ENCODE measurements at regions not wholly inside any gene's neighbourhood (a gene's known extent, or its start where the extent isn't known, plus 50 kb on each side); places are given as distances from the start of the nearest gene placed in this dataset.

DNA sequence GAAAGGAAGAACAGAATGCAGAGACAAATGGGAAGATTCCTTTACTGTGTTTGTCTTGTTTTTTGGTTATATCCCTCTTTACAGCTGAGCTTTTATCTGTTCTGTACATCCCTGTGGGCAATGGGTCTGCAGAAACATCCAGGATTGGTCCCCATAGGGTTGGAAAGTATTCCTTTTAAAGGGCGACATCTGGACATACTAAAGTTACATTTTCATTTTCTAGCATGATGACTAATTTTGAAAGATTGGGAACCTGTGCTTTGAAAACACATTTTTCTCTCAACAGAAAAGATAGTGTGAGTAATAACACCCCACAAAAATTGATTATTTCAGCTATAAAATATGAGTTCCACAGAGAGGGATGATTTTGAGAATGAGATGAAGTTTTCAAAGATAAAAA lies 435.8 kb downstream of the GPAM start:
- no peak for FAIRE-seq
- H3K4me3 ChIP-seq (replicated peaks in 1 of 3; ENCODE audit: insufficient read depth in 1 of 3, low read depth in 1 of 3, low read length in 3 of 3), result no peak overlapping the region
- no peak for DNase-seq (ENCODE audit: low read depth, low spot score)
- dilution Hi-C loops (cut with MboI; ENCODE audit: extremely low pct_ligation_motif_present, low sequenced_read_pairs), result no loop called here
- H3K27me3 ChIP-seq (ENCODE audit: control insufficient read depth in 2 of 2, insufficient read depth in 2 of 2, low read length in 2 of 2), result no peaks in the 10 kb centered on the region
- ChIA-PET CTCF (no interaction called here), POLR2A (no interaction called here)
- no peak overlapping the region for H3K9ac ChIP-seq (replicated peaks; ENCODE audit: extremely low read depth, insufficient read depth, low read length)
- TF ChIP-seq MYC (IDR thresholded peaks at IDR 0.05; ENCODE audit: low read depth, low read length) (no peak), POLR2AphosphoS5 (IDR thresholded peaks at IDR 0.05; ENCODE audit: insufficient read depth, low read depth, low read length) (no peak), GATA2 (IDR thresholded peaks at IDR 0.05; ENCODE audit: insufficient read depth, insufficient read length, low read depth, low read length) (no peak), JUN (IDR thresholded peaks at IDR 0.05; ENCODE audit: borderline replicate concordance, insufficient read depth, insufficient read length, low read depth) (no peak), FOS (IDR thresholded peaks at IDR 0.05; ENCODE audit: borderline replicate concordance, insufficient read depth, low read length) (no peak), POLR2A (IDR thresholded peaks at IDR 0.05; ENCODE audit: low read depth, low read length) (no peak), EZH2 (IDR thresholded peaks at IDR 0.05; ENCODE audit: borderline replicate concordance, low read depth, low read length, severe bottlenecking) (no peak)
- TF ChIP-seq, protein P1, sequence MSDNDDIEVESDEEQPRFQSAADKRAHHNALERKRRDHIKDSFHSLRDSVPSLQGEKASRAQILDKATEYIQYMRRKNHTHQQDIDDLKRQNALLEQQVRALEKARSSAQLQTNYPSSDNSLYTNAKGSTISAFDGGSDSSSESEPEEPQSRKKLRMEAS (IDR thresholded peaks at IDR 0.05; ENCODE audit: insufficient read depth, insufficient read length), result no peak
- TF ChIP-seq, protein P2, sequence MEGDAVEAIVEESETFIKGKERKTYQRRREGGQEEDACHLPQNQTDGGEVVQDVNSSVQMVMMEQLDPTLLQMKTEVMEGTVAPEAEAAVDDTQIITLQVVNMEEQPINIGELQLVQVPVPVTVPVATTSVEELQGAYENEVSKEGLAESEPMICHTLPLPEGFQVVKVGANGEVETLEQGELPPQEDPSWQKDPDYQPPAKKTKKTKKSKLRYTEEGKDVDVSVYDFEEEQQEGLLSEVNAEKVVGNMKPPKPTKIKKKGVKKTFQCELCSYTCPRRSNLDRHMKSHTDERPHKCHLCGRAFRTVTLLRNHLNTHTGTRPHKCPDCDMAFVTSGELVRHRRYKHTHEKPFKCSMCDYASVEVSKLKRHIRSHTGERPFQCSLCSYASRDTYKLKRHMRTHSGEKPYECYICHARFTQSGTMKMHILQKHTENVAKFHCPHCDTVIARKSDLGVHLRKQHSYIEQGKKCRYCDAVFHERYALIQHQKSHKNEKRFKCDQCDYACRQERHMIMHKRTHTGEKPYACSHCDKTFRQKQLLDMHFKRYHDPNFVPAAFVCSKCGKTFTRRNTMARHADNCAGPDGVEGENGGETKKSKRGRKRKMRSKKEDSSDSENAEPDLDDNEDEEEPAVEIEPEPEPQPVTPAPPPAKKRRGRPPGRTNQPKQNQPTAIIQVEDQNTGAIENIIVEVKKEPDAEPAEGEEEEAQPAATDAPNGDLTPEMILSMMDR (IDR thresholded peaks at IDR 0.05; ENCODE audit: extremely low read depth in 1 of 2, insufficient read depth in 1 of 2, low read depth in 1 of 2, low read length in 2 of 2), result no peak
- no peak overlapping the region for H3K4me2 ChIP-seq (ENCODE audit: insufficient read depth, low read length)
- intact Hi-C loops (cut with micrococcal nuclease), result no loop called here
- no peaks in the 10 kb centered on the region for H4K20me1 ChIP-seq (replicated peaks; ENCODE audit: control insufficient read depth, extremely low read depth, insufficient read depth, low read length)
- H2AFZ ChIP-seq (ENCODE audit: low read depth, low read length), result no peak overlapping the region
- no peak overlapping the region for H3K27ac ChIP-seq (ENCODE audit: insufficient read depth, low read depth, low read length)
- peaks cover 3% of the 10 kb centered on the region for H3K9me3 ChIP-seq (replicated peaks; ENCODE audit: control insufficient read depth, insufficient read depth, low read length)
- no peaks in the 10 kb centered on the region for H3K36me3 ChIP-seq (ENCODE audit: control insufficient read depth in 2 of 2, extremely low read depth in 1 of 2, insufficient read depth in 2 of 2, low read length in 2 of 2)
- H3K9me1 ChIP-seq (replicated peaks; ENCODE audit: control insufficient read depth, extremely low read depth, insufficient read depth, low read length), result no peaks in the 10 kb centered on the region
- H3K79me2 ChIP-seq (ENCODE audit: control insufficient read depth, insufficient read depth, low read length), result no peaks in the 10 kb centered on the region
- no TSS peak for BruUV-seq (replicated peaks)
- no peaks in the 10 kb centered on the region for H3K4me1 ChIP-seq (ENCODE audit: control insufficient read depth, extremely low read depth, insufficient read depth, low read length)

All from endothelial cell of umbilical vein (primary cell).